ENCODE measurements at regions not wholly inside any gene's neighbourhood (a gene's known extent, or its start where the extent isn't known, plus 50 kb on each side); places are given as distances from the start of the nearest gene placed in this dataset.

DNA sequence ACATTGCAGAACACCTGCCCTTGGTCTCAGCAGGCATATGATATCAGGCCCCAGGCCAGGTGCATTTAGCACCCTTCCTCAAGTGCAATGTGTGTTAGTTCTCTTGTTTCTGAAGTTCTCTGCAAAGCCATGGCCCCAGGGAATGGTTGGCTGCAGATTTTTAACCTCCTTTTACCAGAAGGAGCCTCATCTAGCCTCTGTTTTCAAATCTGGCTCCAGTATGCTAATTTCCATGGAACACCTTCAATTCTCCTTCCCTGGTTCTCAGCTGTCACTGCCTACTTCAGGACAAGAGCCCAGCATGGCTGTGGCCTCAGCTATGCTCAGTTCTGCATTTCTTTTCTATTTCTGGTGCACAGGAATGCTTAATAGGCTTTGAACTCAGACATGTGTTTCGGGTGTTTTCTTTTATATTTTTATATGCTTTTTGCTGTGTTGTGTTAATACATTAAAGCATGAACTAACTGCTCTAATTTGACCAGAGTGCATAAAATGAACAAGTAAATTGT lies 51.6 kb upstream of the OGFRL1 start:
- DNase-seq (ENCODE audit: low read depth) = no peak
- no peak overlapping the region for H3K4me3 ChIP-seq (ENCODE audit: low read depth, low read length)
- TF ChIP-seq, protein P1, sequence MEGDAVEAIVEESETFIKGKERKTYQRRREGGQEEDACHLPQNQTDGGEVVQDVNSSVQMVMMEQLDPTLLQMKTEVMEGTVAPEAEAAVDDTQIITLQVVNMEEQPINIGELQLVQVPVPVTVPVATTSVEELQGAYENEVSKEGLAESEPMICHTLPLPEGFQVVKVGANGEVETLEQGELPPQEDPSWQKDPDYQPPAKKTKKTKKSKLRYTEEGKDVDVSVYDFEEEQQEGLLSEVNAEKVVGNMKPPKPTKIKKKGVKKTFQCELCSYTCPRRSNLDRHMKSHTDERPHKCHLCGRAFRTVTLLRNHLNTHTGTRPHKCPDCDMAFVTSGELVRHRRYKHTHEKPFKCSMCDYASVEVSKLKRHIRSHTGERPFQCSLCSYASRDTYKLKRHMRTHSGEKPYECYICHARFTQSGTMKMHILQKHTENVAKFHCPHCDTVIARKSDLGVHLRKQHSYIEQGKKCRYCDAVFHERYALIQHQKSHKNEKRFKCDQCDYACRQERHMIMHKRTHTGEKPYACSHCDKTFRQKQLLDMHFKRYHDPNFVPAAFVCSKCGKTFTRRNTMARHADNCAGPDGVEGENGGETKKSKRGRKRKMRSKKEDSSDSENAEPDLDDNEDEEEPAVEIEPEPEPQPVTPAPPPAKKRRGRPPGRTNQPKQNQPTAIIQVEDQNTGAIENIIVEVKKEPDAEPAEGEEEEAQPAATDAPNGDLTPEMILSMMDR (IDR thresholded peaks at IDR 0.05; ENCODE audit: control insufficient read depth, extremely low read depth, insufficient read depth) = no peak

DNA sequence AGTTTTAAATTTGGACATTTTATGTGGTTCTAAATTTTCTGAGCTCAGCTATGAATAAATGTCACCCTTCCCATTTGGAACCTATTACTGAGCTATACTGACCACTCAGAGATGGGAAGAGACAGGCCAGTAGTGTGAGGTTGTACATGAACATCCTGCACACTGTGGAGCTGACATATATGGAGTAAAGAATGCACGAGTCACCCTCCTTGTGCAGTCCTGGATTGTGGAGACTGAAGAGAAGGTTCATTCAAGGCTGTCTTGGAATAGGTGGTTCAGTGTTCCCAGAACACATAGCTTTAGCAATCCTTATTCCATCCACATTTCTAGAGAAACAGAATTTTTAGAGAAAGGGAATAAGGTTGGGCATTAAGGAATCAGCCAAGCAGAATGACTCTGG lies 50.3 kb upstream of the OGFRL1 start:
- no peak overlapping the region for H3K4me3 ChIP-seq (ENCODE audit: low read depth, low read length)
- no peak for DNase-seq (ENCODE audit: low read depth)
- TF ChIP-seq, protein P1 (IDR thresholded peaks at IDR 0.05; ENCODE audit: control insufficient read depth, extremely low read depth, insufficient read depth) = no peak
